Cardiac fibroblast (primary cell): ENCODE measurements at regions not wholly inside any gene's neighbourhood (a gene's known extent, or its start where the extent isn't known, plus 50 kb on each side); places are given as distances from the start of the nearest gene placed in this dataset.

Experiments used
- DNase-seq, 2 donors: peaks; one replicate each; pipeline versions ENCODE4 v3.0.0 to v3.0.0-alpha.2; 2010; ENCODE audit warnings: low read depth in 2 of 2
- H3K4me3 ChIP-seq, 2 donors: replicated peaks in 1 of 2; 1 replicate in 1 of 2; 2 replicates in 1 of 2; pipeline ENCODE4 v1.5.1; 2011; ENCODE audit warnings: low read depth in 2 of 2, low read length in 2 of 2, mild to moderate bottlenecking in 2 of 2, moderate library complexity in 1 of 2
- CTCF ChIP-seq: IDR thresholded peaks from one replicate; pipeline ENCODE4 v1.5.1; 2011; ENCODE audit warnings: low read depth, mild to moderate bottlenecking, low read length, inconsistent platforms

- H3K4me3 ChIP-seq = no peak overlapping the region
- no peak for TF ChIP-seq CTCF
- no peak for DNase-seq
Observed at GRCh38 chr12:94700662-94701061, 50.3 kb upstream of the TMCC3 start.
